ENCODE measurements at regions not wholly inside any gene's neighbourhood (a gene's known extent, or its start where the extent isn't known, plus 50 kb on each side); places are given as distances from the start of the nearest gene placed in this dataset.
"Not testable (repeated sequence)": the region's sequence is repeated elsewhere in the genome, so short reads cannot be mapped to it uniquely, and the experiment has no call there.

DNA sequence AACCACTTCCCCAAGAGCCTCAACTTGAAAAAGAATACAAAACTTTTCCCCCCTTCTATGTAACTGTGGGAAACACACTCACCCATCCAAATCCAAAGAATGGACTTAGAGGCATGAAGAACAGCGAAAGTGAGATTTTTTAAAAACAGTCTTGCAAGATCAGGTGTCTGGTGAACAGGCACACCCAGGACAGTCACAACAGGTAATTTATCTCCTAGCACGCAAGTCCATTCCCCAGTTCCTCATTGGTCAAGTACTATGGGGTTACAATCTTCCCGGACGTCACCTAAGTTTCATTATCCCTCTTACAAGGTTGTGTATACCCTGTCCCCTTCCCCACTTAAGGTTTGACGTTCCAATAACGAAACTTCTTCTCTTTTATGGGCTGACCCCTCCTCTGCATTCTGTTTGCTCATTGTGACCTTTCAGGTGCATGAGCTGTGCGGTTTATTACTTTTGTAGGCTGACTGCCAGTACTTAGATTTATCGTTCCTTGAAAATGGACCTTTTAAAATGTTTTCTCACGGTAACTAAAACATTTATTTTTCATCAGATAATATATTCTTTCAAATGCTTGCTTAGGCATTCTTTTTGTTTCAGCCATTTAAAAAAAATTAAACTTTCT lies 1401.9 kb downstream of the FAM181B start:
- intact Hi-C loops (cut with micrococcal nuclease): no loop called here

GRCh38 chr11:81331088-81331487 lies 1402.6 kb downstream of the FAM181B start:
- intact Hi-C loops (cut with micrococcal nuclease): no loop called here

GRCh38 chr11:81303038-81303664 lies 1430.5 kb downstream of the FAM181B start:
- intact Hi-C loops (cut with micrococcal nuclease): no loop called here

DNA sequence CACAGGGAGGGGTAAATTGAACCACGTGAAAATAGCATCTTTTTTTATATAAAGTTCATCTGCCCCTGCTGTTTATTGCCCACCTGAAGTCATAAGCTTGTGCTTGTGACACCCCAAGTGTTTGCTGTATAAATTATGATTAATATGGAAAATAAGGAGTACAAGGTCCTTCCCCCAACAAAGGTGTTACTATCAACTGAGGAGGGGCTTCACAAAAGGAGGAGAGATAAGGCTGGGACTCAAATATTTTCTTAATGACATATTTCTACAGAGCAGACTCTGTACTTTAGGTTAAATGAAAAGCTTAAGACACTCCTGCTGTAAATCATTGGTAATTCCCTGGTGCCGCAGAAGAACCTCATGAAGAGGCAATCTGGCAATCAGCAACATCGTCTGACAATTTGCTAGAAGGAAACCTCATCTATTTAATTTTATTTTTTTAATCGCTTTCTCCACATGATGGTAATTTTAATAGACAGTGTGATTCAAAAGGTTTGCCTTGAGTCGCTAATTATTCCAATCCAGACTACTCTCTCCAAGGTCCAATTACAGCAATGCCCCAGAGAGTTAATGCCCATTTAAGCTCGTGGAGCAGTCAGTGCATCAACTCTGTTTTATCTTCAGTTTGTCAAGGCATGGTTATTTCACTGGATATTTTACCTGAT lies 1432.4 kb downstream of the FAM181B start:
- intact Hi-C loops (cut with micrococcal nuclease): no loop called here

DNA sequence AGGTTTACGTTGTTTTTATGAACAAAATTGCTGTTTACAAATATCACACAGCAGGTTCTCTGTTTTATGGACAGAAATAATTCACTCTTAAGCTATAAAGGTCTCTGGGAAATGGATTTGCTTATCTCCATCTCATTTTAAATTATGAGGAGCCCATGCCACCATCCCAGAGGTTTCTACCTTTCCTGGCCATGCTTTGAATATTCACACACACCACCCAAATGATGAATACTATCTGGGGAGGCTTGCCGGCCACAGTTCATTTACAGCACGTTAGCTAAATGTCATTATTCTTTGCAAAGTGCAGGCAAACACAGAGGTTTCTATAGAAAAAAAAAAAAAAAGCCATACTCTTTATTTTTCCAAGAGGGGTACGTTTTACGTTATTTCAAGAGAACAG lies 1446.7 kb downstream of the FAM181B start:
- intact Hi-C loops (cut with micrococcal nuclease): no loop called here

DNA sequence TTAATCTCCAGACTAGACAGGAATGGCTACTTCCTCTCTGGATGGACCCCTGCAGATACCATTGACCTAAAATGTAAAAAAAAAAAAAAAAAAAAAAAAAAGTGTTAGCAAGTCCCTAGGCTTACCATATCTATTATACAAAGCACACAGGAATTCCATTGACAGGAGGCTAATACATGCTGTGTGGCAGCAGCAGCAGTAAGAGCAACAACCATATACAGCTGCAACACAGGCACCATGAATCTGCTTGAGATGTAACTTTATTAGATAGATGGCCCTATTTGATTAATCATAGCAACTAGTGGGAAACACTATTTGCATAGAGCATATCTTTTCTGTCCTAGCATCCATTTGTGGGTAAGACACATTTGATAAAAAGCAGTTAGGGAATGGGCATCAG lies 1447.1 kb downstream of the FAM181B start:
- intact Hi-C loops (cut with micrococcal nuclease): no loop called here

- intact Hi-C loops (cut with micrococcal nuclease): not testable (repeated sequence)
Measured at GRCh38 chr11:81280228-81280627, 1453.4 kb downstream of the FAM181B start.

DNA sequence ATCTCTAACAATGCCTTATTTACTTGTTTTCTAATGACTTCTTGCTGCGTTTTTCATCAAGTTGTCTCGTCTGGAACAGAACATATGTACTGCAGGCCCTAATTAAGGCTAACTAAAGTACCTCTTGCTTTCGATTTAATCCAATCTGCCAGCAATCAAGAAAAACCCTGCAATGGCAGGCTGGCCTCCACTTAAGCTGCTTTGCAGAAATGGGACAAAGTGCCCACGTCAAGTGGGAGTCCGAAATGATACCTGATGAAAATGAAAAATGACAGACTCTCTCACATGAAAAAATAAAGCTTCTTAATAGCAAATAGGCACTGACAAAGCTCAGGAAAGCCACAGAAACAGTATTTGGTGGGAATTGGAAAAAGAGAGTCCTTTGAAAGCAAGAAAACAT lies 1454.7 kb downstream of the FAM181B start:
- intact Hi-C loops (cut with micrococcal nuclease): no loop called here

- intact Hi-C loops (cut with micrococcal nuclease): no loop called here
Measured at GRCh38 chr11:81270686-81271085, 1463.0 kb downstream of the FAM181B start.

DNA sequence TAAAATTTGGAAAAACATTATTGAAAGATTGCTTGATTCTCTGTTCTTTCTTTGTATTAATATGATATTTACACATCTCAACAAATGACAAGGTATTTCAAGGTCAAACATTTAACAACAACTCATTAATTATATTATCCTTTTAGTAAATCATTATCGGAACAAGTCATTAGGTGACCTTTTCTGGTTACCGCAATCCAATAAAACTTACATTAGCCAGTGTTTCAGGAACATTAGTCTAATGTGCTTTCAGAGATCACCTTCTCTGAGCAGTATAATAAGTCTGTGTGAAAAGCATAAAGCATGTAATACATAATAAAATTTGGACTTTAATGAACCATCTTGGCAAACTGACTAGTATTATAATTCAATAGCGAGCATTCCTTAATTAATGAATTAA lies 1466.4 kb downstream of the FAM181B start:
- intact Hi-C loops (cut with micrococcal nuclease): no loop called here

DNA sequence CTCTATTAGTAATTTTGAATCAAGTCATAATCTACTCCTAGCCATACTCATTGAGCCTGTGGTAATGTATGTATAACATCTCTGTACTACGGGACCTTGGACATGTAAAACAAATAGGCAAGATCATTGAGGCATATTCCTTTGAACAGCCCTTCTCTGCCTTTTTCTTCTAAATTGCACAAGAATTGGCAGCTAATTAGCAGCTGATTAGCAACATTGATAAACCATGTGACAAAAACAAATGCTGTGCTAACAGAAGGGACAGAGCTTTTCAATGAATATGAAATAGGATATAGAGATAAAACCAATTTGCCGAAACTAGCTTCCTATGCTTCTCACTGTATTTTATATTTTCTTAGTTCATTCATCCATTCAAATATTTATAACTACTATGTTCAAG lies 1474.2 kb downstream of the FAM181B start:
- intact Hi-C loops (cut with micrococcal nuclease): no loop called here

GRCh38 chr11:81255895-81256294 lies 1477.8 kb downstream of the FAM181B start:
- intact Hi-C loops (cut with micrococcal nuclease): no loop called here

DNA sequence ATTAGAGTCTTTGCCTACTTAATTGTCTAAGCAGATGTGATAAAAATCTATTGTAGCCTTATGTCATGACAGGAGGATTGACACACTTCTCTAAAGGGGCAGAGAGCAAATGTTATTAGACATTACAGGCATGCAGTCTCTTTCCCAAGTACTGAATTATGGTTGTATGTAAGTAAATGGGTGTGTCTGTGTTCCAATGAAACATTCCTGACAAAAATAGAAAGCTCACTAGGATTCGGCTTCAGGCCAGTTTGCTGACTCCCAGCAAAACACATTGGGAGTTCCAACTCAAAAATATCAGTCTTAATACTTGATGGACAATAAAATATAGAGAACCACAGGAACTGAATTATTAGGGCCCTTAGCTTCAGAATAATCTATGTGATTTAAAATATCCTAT lies 1480.4 kb downstream of the FAM181B start:
- intact Hi-C loops (cut with micrococcal nuclease): no loop called here

GRCh38 chr11:81246941-81247340 lies 1486.7 kb downstream of the FAM181B start:
- intact Hi-C loops (cut with micrococcal nuclease): no loop called here

GRCh38 chr11:81245791-81246190 lies 1487.9 kb downstream of the FAM181B start:
- intact Hi-C loops (cut with micrococcal nuclease): no loop called here

DNA sequence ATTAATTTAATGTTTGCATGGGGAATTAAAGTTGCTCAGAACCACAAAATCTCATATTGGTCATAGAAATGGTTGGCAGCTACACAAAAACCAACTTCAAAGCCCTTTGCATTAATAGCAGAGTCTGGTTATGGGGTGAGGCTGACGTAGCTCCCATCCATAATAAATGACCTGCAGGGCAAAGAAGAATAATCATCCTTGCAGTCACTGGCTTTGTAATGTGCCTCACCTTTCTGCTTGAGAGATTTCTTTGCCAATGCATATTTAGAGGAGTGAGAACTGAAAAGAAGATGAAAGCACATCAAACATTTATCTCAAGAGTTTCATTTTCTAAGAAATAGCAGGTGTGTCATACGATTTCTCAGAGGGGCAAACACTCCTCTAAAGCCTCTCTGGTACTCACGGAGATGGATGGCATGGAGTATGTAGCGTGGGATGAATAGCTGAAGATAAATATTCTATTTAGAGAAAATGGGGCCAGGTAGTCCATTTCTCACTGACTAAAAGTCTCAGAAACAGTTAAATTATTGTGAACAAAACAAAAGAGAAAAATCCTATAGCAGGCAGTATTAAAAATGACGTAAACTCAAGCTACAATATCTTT lies 1491.9 kb downstream of the FAM181B start:
- intact Hi-C loops (cut with micrococcal nuclease): no loop called here

- intact Hi-C loops (cut with micrococcal nuclease): no loop called here
Measured at GRCh38 chr11:81237139-81237538, 1496.5 kb downstream of the FAM181B start.

- intact Hi-C loops (cut with micrococcal nuclease): not testable (repeated sequence)
Measured at GRCh38 chr11:81227409-81227808, 1506.3 kb downstream of the FAM181B start.

DNA sequence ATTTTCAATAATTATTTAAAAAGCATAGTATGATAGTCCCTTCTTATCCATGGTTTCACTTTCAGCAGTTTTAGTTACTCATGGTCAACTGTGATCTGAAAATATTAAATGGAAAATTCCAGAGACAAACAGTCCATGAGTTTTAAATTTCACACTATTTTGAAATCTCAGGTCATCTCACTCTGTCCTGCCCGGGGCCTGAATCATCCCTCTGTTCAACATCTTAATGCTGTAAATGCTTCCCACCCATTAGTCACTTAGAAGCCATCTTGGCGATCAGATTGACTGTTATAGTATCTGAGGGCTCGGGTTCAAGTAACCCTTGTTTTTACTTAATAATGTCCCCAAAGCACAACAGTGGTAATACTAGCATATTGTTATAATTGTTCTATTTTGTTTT lies 1509.3 kb downstream of the FAM181B start:
- intact Hi-C loops (cut with micrococcal nuclease): no loop called here

- intact Hi-C loops (cut with micrococcal nuclease): no loop called here
Measured at GRCh38 chr11:81222491-81222890, 1511.2 kb downstream of the FAM181B start.

- intact Hi-C loops (cut with micrococcal nuclease): no loop called here
Measured at GRCh38 chr11:81220146-81220895, 1513.3 kb downstream of the FAM181B start.

- intact Hi-C loops (cut with micrococcal nuclease): no loop called here
Measured at GRCh38 chr11:81219661-81220060, 1514.0 kb downstream of the FAM181B start.
